Kidney epithelial cell (primary cell): ENCODE measurements at regions not wholly inside any gene's neighbourhood (a gene's known extent, or its start where the extent isn't known, plus 50 kb on each side); places are given as distances from the start of the nearest gene placed in this dataset.

Experiments
- DNase-seq: peaks from one replicate; pipeline ENCODE4 v3.0.0-alpha.2; 2010; ENCODE audit warnings: low read depth
- H3K27me3 ChIP-seq: 2 replicates; pipeline ENCODE4 v1.6.0; 2011; ENCODE audit warnings: low read length; ENCODE audit not compliant: control insufficient read depth, insufficient read depth
- H3K36me3 ChIP-seq: 2 replicates; pipeline ENCODE4 v1.5.1; 2011; ENCODE audit warnings: low read length; ENCODE audit not compliant: control insufficient read depth, insufficient read depth
- H3K4me3 ChIP-seq: 2 replicates; pipeline ENCODE4 v1.5.1; 2011; ENCODE audit warnings: low read depth, mild to moderate bottlenecking, control low read depth, low read length
- CTCF ChIP-seq: IDR thresholded peaks from 2 replicates; pipeline ENCODE4 v1.5.1; 2011; ENCODE audit warnings: mild to moderate bottlenecking, moderate library complexity, low read length, control low read depth, inconsistent platforms; ENCODE audit not compliant: insufficient read depth, poor library complexity, severe bottlenecking

GRCh38 chr13:48864100-48864499 lies 111.6 kb upstream of the FNDC3A start:
- no peak overlapping the region for H3K4me3 ChIP-seq
- DNase-seq: no peak
- no peaks in the 10 kb centered on the region for H3K27me3 ChIP-seq
- H3K36me3 ChIP-seq: no peaks in the 10 kb centered on the region
- TF ChIP-seq CTCF: no peak

GRCh38 chr13:48866249-48866648 lies 109.5 kb upstream of the FNDC3A start:
- Histone ChIP-seq H3K36me3 (no peaks in the 10 kb centered on the region), H3K4me3 (no peak overlapping the region), H3K27me3 (no peaks in the 10 kb centered on the region)
- no peak for TF ChIP-seq CTCF
- no peak for DNase-seq

DNA sequence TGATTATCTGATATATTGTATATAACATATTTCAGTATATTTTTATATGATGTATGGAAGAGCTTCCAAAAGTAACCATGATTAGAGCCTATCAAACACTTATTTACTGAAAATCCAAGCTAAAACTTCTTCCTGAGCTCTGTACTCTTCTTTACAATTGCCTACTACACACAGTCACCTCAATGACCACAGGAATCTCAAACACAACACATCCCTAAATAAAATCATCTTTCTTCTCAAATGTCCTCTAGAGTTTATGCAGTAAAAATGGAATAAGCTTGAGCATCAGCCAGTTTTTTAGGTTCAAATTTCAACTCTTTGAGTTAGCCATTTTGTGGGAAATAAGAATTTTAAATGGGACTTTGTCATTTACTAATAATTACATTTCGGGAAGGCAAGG lies 102.6 kb upstream of the FNDC3A start:
- H3K36me3 ChIP-seq: no peaks in the 10 kb centered on the region
- TF ChIP-seq CTCF: no peak
- H3K4me3 ChIP-seq: no peak overlapping the region
- no peak for DNase-seq
- H3K27me3 ChIP-seq: no peaks in the 10 kb centered on the region

GRCh38 chr13:48873587-48873986 lies 102.1 kb upstream of the FNDC3A start:
- TF ChIP-seq CTCF: no peak
- no peaks in the 10 kb centered on the region for H3K36me3 ChIP-seq
- no peak for DNase-seq
- no peak overlapping the region for H3K4me3 ChIP-seq
- no peaks in the 10 kb centered on the region for H3K27me3 ChIP-seq

GRCh38 chr13:48874165-48874564 lies 101.5 kb upstream of the FNDC3A start:
- H3K36me3 ChIP-seq: no peaks in the 10 kb centered on the region
- H3K27me3 ChIP-seq: no peaks in the 10 kb centered on the region
- no peak overlapping the region for H3K4me3 ChIP-seq
- no peak for TF ChIP-seq CTCF
- DNase-seq: no peak

DNA sequence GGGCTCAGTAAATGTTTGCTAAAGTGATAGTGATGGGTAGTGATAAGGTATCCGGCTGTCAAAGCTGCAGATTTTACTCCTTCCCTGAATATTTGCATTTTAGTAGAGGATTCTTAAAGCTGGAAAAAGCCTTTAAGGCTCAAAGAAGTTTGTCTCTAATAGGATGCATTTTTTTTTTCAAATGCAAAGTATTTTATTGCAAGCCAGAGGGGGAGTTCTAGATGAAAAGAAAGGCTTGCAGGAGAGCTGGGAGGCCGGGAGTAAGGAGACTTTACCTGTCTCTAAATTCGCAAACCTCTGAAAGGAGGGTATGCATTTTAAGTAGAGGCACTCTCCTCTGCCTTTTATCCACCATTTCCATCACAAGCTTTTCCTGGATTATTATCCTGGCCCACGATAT lies 100.7 kb upstream of the FNDC3A start:
- no peak for DNase-seq
- no peaks in the 10 kb centered on the region for H3K36me3 ChIP-seq

More for the DNA sequence above, 100.7 kb upstream of the FNDC3A start:
- Histone ChIP-seq H3K4me3 (no peak overlapping the region), H3K27me3 (no peaks in the 10 kb centered on the region)
- no peak for TF ChIP-seq CTCF
